ENCODE measurements at regions not wholly inside any gene's neighbourhood (a gene's known extent, or its start where the extent isn't known, plus 50 kb on each side); places are given as distances from the start of the nearest gene placed in this dataset.

- no peak for TF ChIP-seq CTCF (IDR thresholded peaks at IDR 0.05; ENCODE audit: control extremely low read depth, extremely low read depth, low read depth, missing control alignments)
- DNase-seq (ENCODE audit: extremely low spot score): no peak
- CTCF ChIA-PET: no interaction called here
- POLR2A ChIA-PET: no interaction called here
These were observed 469.5 kb upstream of the RBFOX1 start for GRCh38 chr16:6863135-6863534.

- DNase-seq (ENCODE audit: extremely low spot score): no peak
- no peak for TF ChIP-seq CTCF (IDR thresholded peaks at IDR 0.05; ENCODE audit: control extremely low read depth, extremely low read depth, low read depth, missing control alignments)
- ChIA-PET POLR2A (no interaction called here), CTCF (no interaction called here)
These were observed 470.7 kb upstream of the RBFOX1 start for GRCh38 chr16:6861815-6862477.

- POLR2A ChIA-PET: no interaction called here
- TF ChIP-seq CTCF (IDR thresholded peaks at IDR 0.05; ENCODE audit: control extremely low read depth, extremely low read depth, low read depth, missing control alignments): no peak
- CTCF ChIA-PET: no interaction called here
These were observed 471.4 kb upstream of the RBFOX1 start for GRCh38 chr16:6861135-6861814.

GRCh38 chr16:6857575-6857974 lies 475.1 kb upstream of the RBFOX1 start:
- DNase-seq (ENCODE audit: extremely low spot score): no peak
- TF ChIP-seq CTCF (IDR thresholded peaks at IDR 0.05; ENCODE audit: control extremely low read depth, extremely low read depth, low read depth, missing control alignments): no peak
- CTCF ChIA-PET: no interaction called here
- POLR2A ChIA-PET: no interaction called here

More at GRCh38 chr16:6861135-6861814, 471.4 kb upstream of the RBFOX1 start:
- no peak for DNase-seq (ENCODE audit: extremely low spot score)

GRCh38 chr16:6856578-6856977 lies 476.1 kb upstream of the RBFOX1 start:
- POLR2A ChIA-PET: no interaction called here
- DNase-seq (ENCODE audit: extremely low spot score): no peak
- no peak for TF ChIP-seq CTCF (IDR thresholded peaks at IDR 0.05; ENCODE audit: control extremely low read depth, extremely low read depth, low read depth, missing control alignments)
- CTCF ChIA-PET: no interaction called here

- POLR2A ChIA-PET: no interaction called here
- TF ChIP-seq CTCF (IDR thresholded peaks at IDR 0.05; ENCODE audit: control extremely low read depth, extremely low read depth, low read depth, missing control alignments): no peak
These were observed 479.1 kb upstream of the RBFOX1 start for GRCh38 chr16:6853565-6853964.

More at GRCh38 chr16:6853565-6853964, 479.1 kb upstream of the RBFOX1 start:
- CTCF ChIA-PET: no interaction called here
- DNase-seq (ENCODE audit: extremely low spot score): no peak
